GM23338 (cell line): ENCODE measurements at regions not wholly inside any gene's neighbourhood (a gene's known extent, or its start where the extent isn't known, plus 50 kb on each side); places are given as distances from the start of the nearest gene placed in this dataset.

Experiments
- ATAC-seq: fragments of 200-7000 bp; cut with Tn5 transposase; 3 replicates; pipeline ENCODE4 v1.9.1; 2020
- DNase-seq: peaks from one replicate; pipeline ENCODE4 v3.0.0-alpha.2; 2015; ENCODE audit warnings: low spot score
- H2AFZ ChIP-seq: fragments of 200-600 bp; sonication (generic); 2 replicates; pipeline ENCODE4 v1.8.0; 2016; ENCODE audit warnings: antibody characterized with exemption, mild to moderate bottlenecking, moderate library complexity
- H3F3A ChIP-seq: fragments of 200-600 bp; sonication (generic); replicated peaks from 2 replicates; pipeline ENCODE4 v1.8.0; 2017; ENCODE audit warnings: antibody characterized with exemption, mixed run types, low read depth
- H3K27ac ChIP-seq: fragments of 200-600 bp; sonication (generic); 2 replicates; pipeline ENCODE4 v1.6.1; 2016; ENCODE audit warnings: low read depth
- H3K27me3 ChIP-seq: fragments of 200-600 bp; sonication (generic); 2 replicates; pipeline ENCODE4 v1.8.0; 2016; ENCODE audit warnings: mild to moderate bottlenecking, mixed run types, moderate library complexity; ENCODE audit not compliant: insufficient read depth
- H3K36me3 ChIP-seq: fragments of 200-600 bp; sonication (generic); 2 replicates; pipeline ENCODE4 v1.8.0; 2016; ENCODE audit warnings: mild to moderate bottlenecking; ENCODE audit not compliant: insufficient read depth
- H3K4me1 ChIP-seq: fragments of 200-600 bp; sonication (generic); 2 replicates; pipeline ENCODE4 v1.8.0; 2016; ENCODE audit warnings: mild to moderate bottlenecking, moderate library complexity; ENCODE audit not compliant: insufficient read depth
- H3K4me2 ChIP-seq: fragments of 200-600 bp; sonication (generic); 2 replicates; pipeline ENCODE4 v1.7.1; 2017; ENCODE audit warnings: mixed run types
- H3K4me3 ChIP-seq: fragments of 200-600 bp; sonication (generic); 2 replicates; pipeline ENCODE4 v1.6.1; 2016; ENCODE audit warnings: mixed run types
- H3K79me2 ChIP-seq: fragments of 200-600 bp; sonication (generic); replicated peaks from 2 replicates; pipeline ENCODE4 v1.8.0; 2017; ENCODE audit warnings: mild to moderate bottlenecking; ENCODE audit not compliant: insufficient read depth
- H3K9me2 ChIP-seq: fragments of 200-600 bp; sonication (generic); 2 replicates; pipeline ENCODE4 v1.8.0; 2017; ENCODE audit not compliant: insufficient read depth
- H4K20me1 ChIP-seq: fragments of 200-600 bp; sonication (generic); replicated peaks from 2 replicates; pipeline ENCODE4 v1.8.0; 2017; ENCODE audit warnings: mild to moderate bottlenecking; ENCODE audit not compliant: insufficient read depth
- H3K27ac Mint-ChIP-seq: 2 replicates; pipeline ENCODE4 v1.8.0; 2020; ENCODE audit warnings: inconsistent platforms, mild to moderate bottlenecking, moderate library complexity, mixed read lengths
- H3K27me3 Mint-ChIP-seq: 3 replicates; pipeline ENCODE4 v1.8.0; 2022; ENCODE audit warnings: low read depth, mild to moderate bottlenecking, moderate library complexity, mixed read lengths, inconsistent platforms; ENCODE audit not compliant: insufficient read depth, poor library complexity
- H3K36me3 Mint-ChIP-seq: 3 replicates; pipeline ENCODE4 v1.8.0; 2021; ENCODE audit warnings: low read depth, mild to moderate bottlenecking, inconsistent platforms, moderate library complexity, mixed read lengths
- H3K4me1 Mint-ChIP-seq: 3 replicates; pipeline ENCODE4 v1.8.0; 2020; ENCODE audit warnings: mild to moderate bottlenecking, inconsistent platforms, mixed read lengths
- H3K4me3 Mint-ChIP-seq: 3 replicates; pipeline ENCODE4 v1.8.0; 2021; ENCODE audit warnings: moderate library complexity, mild to moderate bottlenecking, inconsistent platforms, mixed read lengths
- H3K9me3 Mint-ChIP-seq: 3 replicates; pipeline ENCODE4 v1.8.0; 2020; ENCODE audit warnings: moderate library complexity, mild to moderate bottlenecking, inconsistent platforms, mixed read lengths
- EZH2phosphoT487 ChIP-seq: fragments of 200-600 bp; sonication (generic); IDR thresholded peaks from one replicate; pipeline ENCODE4 v1.8.1; 2018; ENCODE audit warnings: antibody characterized with exemption; ENCODE audit not compliant: unreplicated experiment
- JUNB ChIP-seq: IDR thresholded peaks from one replicate; pipeline ENCODE4 v1.6.1; 2016; ENCODE audit warnings: antibody characterized with exemption; ENCODE audit not compliant: unreplicated experiment
- POLR2AphosphoS5 ChIP-seq: IDR thresholded peaks from 2 replicates; pipeline ENCODE4 v1.6.1; 2016; ENCODE audit warnings: antibody characterized with exemption, low read depth
- STAT1 ChIP-seq: IDR thresholded peaks from one replicate; pipeline ENCODE4 v1.6.1; 2016; ENCODE audit warnings: antibody characterized with exemption; ENCODE audit not compliant: unreplicated experiment
- ZNF114 ChIP-seq: fragments of 250-450 bp; sonication (Bioruptor Pico); IDR thresholded peaks from 2 replicates; pipeline ENCODE4 v1.5.0; 2020; ENCODE audit warnings: mild to moderate bottlenecking, moderate library complexity
- TF ChIP-seq, protein P1 (sequence below): IDR thresholded peaks from one replicate; pipeline ENCODE4 v1.6.1; 2018; ENCODE audit warnings: antibody characterized with exemption; ENCODE audit not compliant: unreplicated experiment

DNA sequence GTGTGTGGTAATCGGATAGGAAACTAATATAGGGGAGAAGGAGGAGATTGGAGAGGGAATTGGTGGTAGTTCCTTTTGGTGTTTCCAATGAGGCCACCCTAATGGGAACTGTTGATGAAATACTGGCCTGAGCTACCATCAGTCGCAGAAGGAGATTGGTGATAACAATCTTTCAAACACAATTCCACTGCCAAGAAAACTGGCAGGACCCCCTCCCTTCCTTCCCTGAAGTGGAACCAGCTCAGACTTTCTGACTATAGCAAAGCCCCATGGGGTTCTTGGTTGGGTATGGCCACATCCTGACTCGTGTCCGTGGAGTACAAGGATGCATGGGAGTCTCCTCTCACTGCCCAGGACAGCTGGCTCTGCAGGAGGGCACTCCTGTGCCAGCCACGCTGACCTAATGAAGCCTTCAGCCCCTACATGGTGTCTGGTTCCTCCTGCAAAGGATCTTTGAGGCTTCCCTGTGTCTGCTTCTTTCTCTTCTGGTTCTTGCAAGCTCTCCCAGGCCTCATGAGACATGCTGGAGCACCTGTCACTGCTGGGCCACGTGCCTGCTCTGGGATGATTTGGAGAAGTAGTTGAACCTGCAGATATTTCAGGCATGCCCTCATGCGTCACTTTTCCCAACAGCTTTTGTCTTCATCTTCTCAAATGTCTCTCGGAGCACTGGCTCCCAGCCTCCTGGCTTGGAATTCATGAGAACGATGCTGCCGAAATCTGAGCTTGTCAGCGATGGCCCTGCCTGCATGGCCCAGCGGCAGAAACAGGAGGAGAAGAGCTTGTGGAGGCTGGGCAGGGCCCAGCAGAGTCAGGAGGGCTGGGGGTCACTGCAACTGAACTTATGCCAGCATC, 90.0 kb upstream of the ADPGK start:
- no peak for TF ChIP-seq STAT1
- TF ChIP-seq, protein P1, sequence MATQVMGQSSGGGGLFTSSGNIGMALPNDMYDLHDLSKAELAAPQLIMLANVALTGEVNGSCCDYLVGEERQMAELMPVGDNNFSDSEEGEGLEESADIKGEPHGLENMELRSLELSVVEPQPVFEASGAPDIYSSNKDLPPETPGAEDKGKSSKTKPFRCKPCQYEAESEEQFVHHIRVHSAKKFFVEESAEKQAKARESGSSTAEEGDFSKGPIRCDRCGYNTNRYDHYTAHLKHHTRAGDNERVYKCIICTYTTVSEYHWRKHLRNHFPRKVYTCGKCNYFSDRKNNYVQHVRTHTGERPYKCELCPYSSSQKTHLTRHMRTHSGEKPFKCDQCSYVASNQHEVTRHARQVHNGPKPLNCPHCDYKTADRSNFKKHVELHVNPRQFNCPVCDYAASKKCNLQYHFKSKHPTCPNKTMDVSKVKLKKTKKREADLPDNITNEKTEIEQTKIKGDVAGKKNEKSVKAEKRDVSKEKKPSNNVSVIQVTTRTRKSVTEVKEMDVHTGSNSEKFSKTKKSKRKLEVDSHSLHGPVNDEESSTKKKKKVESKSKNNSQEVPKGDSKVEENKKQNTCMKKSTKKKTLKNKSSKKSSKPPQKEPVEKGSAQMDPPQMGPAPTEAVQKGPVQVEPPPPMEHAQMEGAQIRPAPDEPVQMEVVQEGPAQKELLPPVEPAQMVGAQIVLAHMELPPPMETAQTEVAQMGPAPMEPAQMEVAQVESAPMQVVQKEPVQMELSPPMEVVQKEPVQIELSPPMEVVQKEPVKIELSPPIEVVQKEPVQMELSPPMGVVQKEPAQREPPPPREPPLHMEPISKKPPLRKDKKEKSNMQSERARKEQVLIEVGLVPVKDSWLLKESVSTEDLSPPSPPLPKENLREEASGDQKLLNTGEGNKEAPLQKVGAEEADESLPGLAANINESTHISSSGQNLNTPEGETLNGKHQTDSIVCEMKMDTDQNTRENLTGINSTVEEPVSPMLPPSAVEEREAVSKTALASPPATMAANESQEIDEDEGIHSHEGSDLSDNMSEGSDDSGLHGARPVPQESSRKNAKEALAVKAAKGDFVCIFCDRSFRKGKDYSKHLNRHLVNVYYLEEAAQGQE: no peak
- TF ChIP-seq POLR2AphosphoS5: no peak
- Histone ChIP-seq H3K4me3 (no peak overlapping the region), H4K20me1 (no peaks in the 10 kb centered on the region), H3K27me3 (no peaks in the 10 kb centered on the region), H3K4me2 (no peak overlapping the region), H3K27ac (no peak overlapping the region), H3K79me2 (no peaks in the 10 kb centered on the region), H3K4me1 (no peaks in the 10 kb centered on the region), H2AFZ (no peak overlapping the region), H3K9me2 (no peaks in the 10 kb centered on the region), H3K36me3 (no peaks in the 10 kb centered on the region), H3F3A (no peaks in the 10 kb centered on the region)
- ATAC-seq: no peak
- H3K4me3 Mint-ChIP-seq: no peak overlapping the region
- no peaks in the 10 kb centered on the region; the same call in 2 of the 3 replicates for H3K36me3 Mint-ChIP-seq
- no peaks in the 10 kb centered on the region for H3K4me1 Mint-ChIP-seq
- no peak for DNase-seq
- peaks cover 6% of the 10 kb centered on the region for H3K27me3 Mint-ChIP-seq
- 0 out of 3 replicates have a peak, but pooled peaks cover 3% of the 10 kb centered on the region for H3K9me3 Mint-ChIP-seq
- H3K27ac Mint-ChIP-seq: no peak overlapping the region

DNA sequence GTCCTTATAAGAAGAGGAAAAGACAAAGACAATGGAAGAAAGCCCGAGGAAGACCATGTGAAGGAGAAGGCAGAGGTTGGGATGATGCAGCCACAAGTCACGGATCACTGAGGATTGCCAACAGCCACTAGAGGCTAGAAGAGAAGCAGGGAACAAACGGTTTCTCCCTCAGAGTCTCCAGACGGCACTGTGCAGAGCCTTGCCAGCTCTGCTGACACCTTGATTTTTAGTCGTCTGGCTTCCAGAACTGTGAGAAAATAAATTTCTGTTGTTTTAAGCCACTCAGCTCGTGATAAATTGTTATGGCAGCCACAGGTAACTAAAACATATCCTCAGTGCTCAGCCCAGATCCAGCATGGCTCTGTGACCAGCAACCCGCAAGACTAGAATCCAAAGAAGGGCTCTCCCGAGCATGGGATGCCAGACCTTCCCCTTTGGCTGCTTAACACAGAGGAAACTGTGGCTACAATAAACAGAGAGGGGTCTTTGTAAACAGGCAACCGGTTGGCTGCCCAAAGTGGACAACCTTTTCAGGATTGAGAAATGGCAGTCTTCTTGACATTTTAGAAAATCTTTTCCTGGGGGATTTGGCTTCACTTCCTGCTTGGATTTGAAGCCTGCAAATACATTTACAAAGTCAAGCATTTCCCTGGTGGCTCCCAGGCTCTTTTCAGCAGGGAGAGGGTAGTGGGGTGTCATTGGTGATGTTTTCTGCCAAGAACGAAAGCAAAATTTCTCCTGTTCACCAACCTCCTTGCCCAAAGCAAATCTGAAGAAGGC, 88.7 kb upstream of the ADPGK start:
- no peak overlapping the region for H3K4me3 Mint-ChIP-seq
- no peaks in the 10 kb centered on the region for H3K27me3 ChIP-seq
- ATAC-seq: no peak; the same call in 2 of the 3 replicates
- H3F3A ChIP-seq: no peaks in the 10 kb centered on the region
- H3K4me1 ChIP-seq: no peaks in the 10 kb centered on the region
- no peak overlapping the region for H3K27ac Mint-ChIP-seq
- no peak overlapping the region for H3K4me3 ChIP-seq
- no peaks in the 10 kb centered on the region for H4K20me1 ChIP-seq
- H2AFZ ChIP-seq: peak overlapping the region; percentile 56; the same call in 1 of the 2 replicates
- no peaks in the 10 kb centered on the region for H3K79me2 ChIP-seq
- H3K36me3 Mint-ChIP-seq: no peaks in the 10 kb centered on the region; the same call in 2 of the 3 replicates
- H3K4me2 ChIP-seq: no peak overlapping the region
- H3K36me3 ChIP-seq: no peaks in the 10 kb centered on the region
- H3K9me3 Mint-ChIP-seq: 0 out of 3 replicates have a peak, but pooled peaks cover 3% of the 10 kb centered on the region
- no peaks in the 10 kb centered on the region for H3K4me1 Mint-ChIP-seq
- no peaks in the 10 kb centered on the region for H3K9me2 ChIP-seq
- DNase-seq: no peak
- H3K27me3 Mint-ChIP-seq: peaks cover 3% of the 10 kb centered on the region
- no peak overlapping the region for H3K27ac ChIP-seq
- TF ChIP-seq EZH2phosphoT487 (no peak), JUNB (no peak), ZNF114 (CRISPR knock-in tag) (no peak)
- TF ChIP-seq, protein P1: no peak
